HG02981 (cell line): ENCODE measurements at regions not wholly inside any gene's neighbourhood (a gene's known extent, or its start where the extent isn't known, plus 50 kb on each side); places are given as distances from the start of the nearest gene placed in this dataset.

Experiments
- ATAC-seq: cut with Tn5 transposase; IDR thresholded peaks from one replicate; pipeline ENCODE4 v1.9.1; 2021; ENCODE audit warnings: mild to moderate bottlenecking, moderate library complexity; ENCODE audit not compliant: unreplicated experiment

DNA sequence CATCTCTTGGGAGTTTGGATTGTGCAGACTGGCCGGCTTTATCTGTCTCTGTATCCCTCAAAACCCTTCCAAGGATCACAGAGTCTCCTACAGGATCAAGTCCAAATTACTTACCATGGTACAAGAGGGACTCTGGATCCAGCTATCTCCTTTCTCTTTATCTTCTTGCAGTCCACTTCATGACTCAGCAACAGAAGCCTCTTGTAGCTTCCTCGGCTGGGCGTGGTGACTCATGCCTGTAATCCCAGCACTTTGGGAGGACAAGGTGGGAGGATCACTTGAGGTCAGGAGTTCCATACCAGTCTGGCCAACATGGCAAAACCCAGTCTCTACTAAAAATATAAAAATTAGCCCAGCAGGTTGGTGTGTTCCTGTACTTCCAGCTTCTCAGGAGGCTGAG lies 189.7 kb downstream of the BCAT1 start:
- ATAC-seq, result no peak

GRCh38 chr12:24756479-24757024 lies 192.3 kb downstream of the BCAT1 start:
- no peak for ATAC-seq

DNA sequence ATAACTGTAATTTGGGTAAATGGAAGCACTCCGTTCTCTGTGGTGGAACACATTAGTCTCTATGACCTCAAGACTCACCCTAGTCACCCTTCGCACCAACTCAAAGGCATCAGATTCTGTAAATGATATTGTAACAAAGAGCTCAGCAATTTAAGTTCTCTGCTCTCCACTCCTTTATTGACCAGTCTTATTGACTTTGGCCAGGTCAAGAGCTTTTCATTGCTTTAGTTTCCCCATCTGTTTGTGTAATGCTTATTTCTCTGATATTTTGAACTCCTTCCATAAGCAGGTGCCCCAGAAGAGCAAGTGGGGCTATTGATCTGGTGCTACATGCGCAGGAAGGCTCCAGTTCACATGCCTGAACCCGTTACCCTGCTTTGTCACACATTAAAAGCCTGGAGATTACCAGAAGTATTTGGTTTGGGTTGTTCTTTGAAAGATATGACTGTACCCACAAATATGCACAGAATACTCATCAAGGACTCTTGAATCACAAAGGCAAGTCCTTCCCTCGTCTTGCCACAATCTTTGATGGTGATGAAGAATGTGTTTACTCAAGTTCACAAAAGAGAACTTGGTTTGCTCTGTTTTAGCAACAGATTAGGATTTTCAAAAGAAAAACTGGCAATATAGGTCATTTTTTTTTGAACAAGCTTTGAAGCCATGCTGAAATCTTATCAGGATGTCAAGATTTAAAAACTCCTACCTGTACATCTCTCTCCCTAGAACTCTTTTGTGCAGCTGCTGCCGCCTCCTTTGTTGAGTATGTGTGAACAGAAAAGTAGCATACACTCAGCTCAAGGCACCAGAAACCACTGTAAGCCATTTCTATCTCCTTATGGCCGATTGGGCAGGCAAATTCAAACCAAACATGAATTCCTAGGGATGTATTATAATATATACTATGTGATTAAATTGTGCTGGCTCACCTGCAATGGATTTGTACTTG lies 193.9 kb downstream of the BCAT1 start:
- ATAC-seq, result no peak

GRCh38 chr12:24752763-24753462 lies 196.0 kb downstream of the BCAT1 start:
- ATAC-seq, result no peak

- ATAC-seq, result no peak
These were observed 197.7 kb downstream of the BCAT1 start for GRCh38 chr12:24751181-24751580.

DNA sequence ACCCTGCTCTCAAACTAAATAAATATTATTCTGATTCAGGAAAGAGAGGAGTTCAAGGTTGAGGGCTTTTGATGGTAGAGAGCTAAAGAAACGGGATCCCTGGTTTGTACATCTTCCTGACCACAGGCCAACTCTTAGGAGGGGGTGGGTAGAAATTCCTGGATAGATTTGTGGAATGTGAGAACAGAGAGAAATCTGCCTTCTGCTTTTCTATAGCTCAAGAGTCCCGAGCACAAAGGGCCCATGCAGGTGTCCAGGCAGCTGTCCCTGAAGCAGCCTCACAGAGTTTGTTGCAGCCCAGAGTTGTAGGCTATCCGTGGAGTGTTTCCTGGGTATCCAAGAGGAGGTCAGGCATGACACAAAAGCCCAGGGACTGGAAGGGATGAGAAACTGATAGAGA lies 198.6 kb downstream of the BCAT1 start:
- no peak for ATAC-seq

DNA sequence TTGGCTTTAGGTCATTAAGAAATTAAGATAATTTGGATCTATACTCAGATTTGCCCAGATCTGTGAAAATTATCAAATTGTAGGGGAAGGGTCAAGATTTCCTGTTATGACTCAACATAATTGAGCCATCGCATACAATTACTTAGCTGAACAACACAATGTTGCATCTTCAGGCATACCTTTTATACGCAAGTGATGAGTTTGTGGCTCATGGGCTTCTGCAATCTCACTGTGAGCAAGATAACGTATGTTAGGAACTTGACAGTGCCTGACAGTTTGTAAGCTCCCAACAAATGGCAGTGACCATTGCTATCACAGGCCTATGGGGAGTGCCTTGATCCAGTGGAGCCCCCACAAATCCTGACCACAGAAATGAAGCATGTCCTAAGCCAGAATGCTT lies 199.7 kb downstream of the BCAT1 start:
- no peak for ATAC-seq

- ATAC-seq, result no peak
These were observed 200.6 kb downstream of the BCAT1 start for GRCh38 chr12:24748326-24748725.

GRCh38 chr12:24746864-24747263 lies 202.0 kb downstream of the BCAT1 start:
- no peak for ATAC-seq

GRCh38 chr12:24746006-24746671 lies 202.8 kb downstream of the BCAT1 start:
- no peak for ATAC-seq

- ATAC-seq, result no peak
These were observed 204.7 kb downstream of the BCAT1 start for GRCh38 chr12:24743941-24744793.

DNA sequence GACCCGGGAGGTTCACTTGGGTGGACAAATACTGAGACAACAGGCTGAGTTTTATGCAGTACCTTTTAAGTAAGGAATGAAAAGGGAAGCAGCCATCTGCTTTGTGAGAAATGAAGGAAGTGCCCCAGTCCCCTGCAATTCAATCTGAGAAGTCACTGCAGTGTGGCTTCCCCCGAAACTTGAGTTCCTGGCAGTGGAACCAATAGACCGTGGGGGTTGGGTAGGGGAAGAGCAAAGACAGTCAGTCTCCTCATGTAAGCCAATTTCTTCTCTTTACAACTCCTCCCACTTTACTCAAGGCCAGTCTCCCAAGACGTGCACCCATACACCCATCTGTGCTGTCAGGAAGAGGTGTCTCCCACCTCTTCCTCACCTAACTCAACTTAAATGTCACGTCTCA lies 206.5 kb downstream of the BCAT1 start:
- peak; percentile 82 for ATAC-seq

- no peak for ATAC-seq
These were observed 207.7 kb downstream of the BCAT1 start for GRCh38 chr12:24741216-24741615.

GRCh38 chr12:24739106-24739779 lies 209.7 kb downstream of the BCAT1 start:
- ATAC-seq, result no peak

DNA sequence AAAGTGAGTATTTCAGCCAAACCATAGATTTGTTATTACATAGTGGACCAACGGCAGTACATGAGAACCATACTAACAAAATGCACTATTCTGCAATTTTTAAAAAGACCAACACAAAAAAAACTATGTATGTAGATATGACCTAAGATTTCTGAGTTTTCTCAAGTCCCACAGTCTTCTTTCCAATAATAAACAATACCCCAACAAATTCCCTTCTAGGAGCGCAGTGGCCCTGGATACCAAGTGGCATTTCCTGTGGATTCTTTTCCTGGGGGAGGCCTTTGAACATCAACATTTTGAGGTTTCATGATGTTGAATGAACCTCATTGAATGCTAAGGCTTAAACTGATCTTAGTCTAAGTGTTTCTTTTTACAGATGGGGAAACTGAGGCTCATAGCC lies 210.5 kb downstream of the BCAT1 start:
- ATAC-seq, result no peak

DNA sequence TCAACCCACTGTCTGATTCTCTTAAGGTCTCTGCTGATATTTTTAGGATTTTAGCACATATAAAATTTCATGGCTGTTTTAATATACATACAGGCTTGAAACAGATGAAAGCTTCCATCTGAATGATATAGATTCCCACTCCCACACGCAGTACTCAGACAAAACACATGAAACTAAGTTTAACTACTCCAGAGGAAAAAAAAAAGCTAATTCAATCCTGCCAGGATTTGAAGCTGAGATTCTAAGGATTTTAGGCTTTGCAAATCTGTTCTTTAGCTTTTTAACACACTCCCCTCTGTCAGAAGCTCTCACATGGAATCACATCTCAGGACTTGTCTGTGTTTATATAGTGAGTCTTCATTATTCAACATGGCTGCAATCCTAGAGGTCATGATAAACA lies 217.3 kb downstream of the BCAT1 start:
- no peak for ATAC-seq

GRCh38 chr12:24730489-24730896 lies 218.4 kb downstream of the BCAT1 start:
- no peak for ATAC-seq

- no peak for ATAC-seq
These were observed 220.1 kb downstream of the BCAT1 start for GRCh38 chr12:24728826-24729225.

DNA sequence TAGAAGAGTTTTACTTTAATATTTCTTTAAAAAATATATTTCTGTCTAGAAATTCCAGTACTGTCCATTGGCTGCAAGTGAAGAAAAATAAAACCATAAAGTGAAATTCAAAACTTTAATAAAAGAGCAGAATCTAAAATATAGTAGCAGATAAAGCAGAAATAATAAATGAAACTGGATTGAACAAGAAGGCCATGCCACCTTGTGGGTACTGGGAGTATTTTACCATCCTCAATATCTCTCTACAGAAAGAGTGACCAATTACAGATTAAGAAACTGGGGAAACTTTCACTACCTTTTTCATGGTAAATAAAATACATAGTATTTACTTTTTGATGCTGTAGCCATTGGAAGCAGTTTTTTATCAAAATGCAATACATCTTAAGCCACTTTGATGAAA lies 220.5 kb downstream of the BCAT1 start:
- ATAC-seq, result peak; percentile 59

DNA sequence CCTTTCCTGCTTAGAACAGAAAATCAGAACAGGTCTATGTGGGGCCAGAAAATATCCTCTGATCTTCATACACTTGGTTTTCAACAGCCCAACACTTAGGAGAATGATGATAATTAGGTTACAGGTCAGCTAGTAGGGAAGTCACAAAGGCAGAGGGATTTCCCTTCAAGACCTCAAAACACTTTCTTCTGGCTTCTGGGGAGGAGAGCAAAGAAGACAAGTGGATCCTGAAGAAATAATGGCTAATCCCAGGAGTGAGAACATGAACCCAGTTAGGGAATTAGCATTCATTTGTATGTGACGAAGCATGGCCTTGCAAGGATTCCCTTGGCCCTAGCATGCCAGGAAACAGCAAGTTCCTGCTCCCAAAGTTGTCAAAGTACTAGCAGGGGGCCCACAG lies 223.3 kb downstream of the BCAT1 start:
- no peak for ATAC-seq
